ENCODE measurements at regions not wholly inside any gene's neighbourhood (a gene's known extent, or its start where the extent isn't known, plus 50 kb on each side); places are given as distances from the start of the nearest gene placed in this dataset.
"Not testable (repeated sequence)": the region's sequence is repeated elsewhere in the genome, so short reads cannot be mapped to it uniquely, and the experiment has no call there.

DNA sequence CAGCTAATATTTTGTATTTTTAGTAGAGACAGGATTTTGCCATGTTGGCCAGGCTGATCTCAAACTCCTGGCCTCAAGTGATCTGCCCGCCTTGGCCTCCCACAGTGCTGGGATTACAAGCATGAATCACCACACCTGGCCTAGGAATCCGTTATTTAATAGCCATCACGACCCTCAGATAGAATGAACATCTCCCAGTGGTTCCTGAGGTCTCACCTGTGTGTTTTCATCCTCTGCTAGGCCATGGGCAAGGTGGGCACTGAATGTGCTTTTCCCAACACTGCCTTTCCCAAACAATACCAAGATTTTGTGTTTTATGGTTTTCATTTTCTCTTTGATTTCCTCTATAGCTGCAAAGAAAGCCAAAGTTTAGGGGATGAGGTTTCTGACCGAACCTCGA, 92.2 kb upstream of the SLC25A48 start:
- TF ChIP-seq, protein P1, sequence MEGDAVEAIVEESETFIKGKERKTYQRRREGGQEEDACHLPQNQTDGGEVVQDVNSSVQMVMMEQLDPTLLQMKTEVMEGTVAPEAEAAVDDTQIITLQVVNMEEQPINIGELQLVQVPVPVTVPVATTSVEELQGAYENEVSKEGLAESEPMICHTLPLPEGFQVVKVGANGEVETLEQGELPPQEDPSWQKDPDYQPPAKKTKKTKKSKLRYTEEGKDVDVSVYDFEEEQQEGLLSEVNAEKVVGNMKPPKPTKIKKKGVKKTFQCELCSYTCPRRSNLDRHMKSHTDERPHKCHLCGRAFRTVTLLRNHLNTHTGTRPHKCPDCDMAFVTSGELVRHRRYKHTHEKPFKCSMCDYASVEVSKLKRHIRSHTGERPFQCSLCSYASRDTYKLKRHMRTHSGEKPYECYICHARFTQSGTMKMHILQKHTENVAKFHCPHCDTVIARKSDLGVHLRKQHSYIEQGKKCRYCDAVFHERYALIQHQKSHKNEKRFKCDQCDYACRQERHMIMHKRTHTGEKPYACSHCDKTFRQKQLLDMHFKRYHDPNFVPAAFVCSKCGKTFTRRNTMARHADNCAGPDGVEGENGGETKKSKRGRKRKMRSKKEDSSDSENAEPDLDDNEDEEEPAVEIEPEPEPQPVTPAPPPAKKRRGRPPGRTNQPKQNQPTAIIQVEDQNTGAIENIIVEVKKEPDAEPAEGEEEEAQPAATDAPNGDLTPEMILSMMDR (conservative IDR thresholded peaks at IDR 0.05 in 1 of 2, IDR thresholded peaks at IDR 0.05 in 1 of 2; ENCODE audit: low read depth in 1 of 2, low read length in 2 of 2) = not testable (repeated sequence)
- not testable (repeated sequence) for TF ChIP-seq EZH2 (IDR thresholded peaks at IDR 0.05; ENCODE audit: low read length, missing control alignments)

Data from fibroblast of lung (primary cell).